ENCODE measurements at regions not wholly inside any gene's neighbourhood (a gene's known extent, or its start where the extent isn't known, plus 50 kb on each side); places are given as distances from the start of the nearest gene placed in this dataset.

DNA sequence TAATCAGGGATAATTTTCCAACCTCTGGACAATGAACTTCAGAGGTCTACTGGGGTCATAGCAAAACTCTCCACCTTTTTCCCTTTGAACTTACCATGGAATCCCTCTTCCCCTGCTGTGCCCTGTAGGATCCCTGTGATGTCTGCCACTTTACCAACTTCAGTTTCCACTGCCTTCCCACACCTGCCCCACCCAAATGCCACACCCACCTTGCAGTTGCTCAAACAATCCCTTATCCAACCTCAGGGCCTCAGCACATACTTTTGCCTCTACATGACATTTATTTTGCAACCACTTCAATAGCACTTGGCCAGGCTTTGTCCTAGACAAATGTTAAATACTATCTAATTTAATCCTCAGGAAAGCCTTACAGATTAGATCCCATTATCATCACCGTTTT, 463.7 kb upstream of the WWC1 start:
- peaks cover 12% of the 10 kb centered on the region for H3K9me3 Mint-ChIP-seq
- H3K27ac Mint-ChIP-seq = no peak overlapping the region
- DNase-seq (ENCODE audit: low spot score in 2 of 2) (no peak), ATAC-seq (no peak)
- H3K36me3 Mint-ChIP-seq = no peaks in the 10 kb centered on the region
- no peak overlapping the region for H3K4me3 Mint-ChIP-seq
- H3K4me1 Mint-ChIP-seq = no peaks in the 10 kb centered on the region

DNA sequence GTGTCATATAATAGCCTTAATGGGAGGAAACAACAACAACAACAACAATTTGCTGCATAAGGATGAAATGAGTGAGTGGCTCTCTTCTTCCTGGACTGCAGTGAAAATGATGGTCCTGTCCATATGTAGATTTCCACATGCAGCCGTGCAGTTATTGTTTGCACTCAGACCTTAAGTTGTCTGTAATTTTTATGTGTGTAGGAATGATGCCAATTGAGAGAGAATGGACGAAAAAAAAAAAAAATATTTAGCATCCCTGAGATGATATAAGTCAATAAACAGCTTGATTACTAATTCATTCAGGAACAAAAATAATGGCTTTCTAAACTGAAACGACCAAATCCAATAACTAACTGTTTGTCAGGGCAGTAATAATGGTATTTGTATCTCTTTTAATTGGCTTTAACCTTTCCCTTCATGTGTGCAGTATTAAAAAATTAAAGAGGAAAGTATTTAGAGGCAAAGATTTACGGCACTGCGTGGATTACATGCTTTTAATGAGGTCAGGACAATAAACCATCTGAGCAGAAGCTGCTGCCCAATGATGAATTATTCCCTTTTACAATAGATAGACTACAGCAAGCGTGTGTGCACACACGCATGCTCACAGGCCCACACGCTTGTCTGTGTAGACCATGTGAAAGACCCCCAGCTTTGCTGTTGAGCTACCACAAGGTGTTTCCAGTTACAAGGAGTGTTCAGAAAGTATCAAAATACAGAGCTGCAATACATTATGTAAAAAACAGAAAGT, 459.5 kb upstream of the WWC1 start:
- Mint-ChIP-seq H3K27ac (no peak overlapping the region), H3K9me3 (peaks cover 6% of the 10 kb centered on the region), H3K36me3 (no peaks in the 10 kb centered on the region), H3K4me3 (no peak overlapping the region), H3K4me1 (no peaks in the 10 kb centered on the region)
- DNase-seq (ENCODE audit: low spot score in 2 of 2) = no peak
- no peak for ATAC-seq

DNA sequence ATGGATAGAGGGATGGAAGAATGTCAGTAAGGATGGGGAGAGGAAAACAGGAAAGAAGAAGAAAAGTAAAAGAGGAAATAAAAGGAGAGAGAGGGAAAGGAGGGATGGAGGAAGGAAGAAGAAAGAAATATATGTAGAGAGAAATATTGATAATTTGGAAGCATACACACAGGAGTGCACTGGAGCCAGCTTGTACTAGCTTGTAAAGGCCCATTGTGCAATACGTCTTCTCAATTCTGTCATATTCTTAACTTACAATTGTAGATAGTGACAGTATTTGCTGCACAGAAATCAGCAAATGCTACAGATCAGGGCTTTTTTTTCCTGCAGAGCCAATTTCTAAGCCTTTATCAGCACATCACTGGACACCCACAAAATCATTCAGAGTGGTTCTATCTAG, 458.8 kb upstream of the WWC1 start:
- DNase-seq (ENCODE audit: low spot score in 2 of 2) = no peak
- Mint-ChIP-seq H3K27ac (no peak overlapping the region), H3K4me1 (no peaks in the 10 kb centered on the region), H3K36me3 (no peaks in the 10 kb centered on the region), H3K9me3 (peaks cover 6% of the 10 kb centered on the region), H3K4me3 (no peak overlapping the region)
- no peak for ATAC-seq

DNA sequence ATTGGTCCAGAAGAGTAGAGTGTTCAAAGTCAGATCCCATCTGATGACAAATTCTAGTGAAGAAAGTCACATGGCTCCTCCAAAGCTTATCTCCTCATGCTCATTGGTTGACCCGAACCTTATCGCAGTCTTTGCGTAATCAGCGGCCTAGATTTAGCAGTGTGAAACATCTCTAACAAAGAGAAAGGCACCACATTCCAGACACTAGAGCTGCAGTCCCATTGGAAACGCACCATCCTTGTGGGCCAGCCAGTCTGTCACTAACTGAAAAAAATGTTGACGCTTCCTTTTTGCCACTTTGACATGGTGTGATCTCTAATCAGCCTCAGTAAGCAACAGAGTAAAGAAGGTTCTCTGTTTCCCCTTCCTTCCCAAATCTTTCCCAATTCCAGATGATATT, 458.0 kb upstream of the WWC1 start:
- H3K9me3 Mint-ChIP-seq = peaks cover 6% of the 10 kb centered on the region
- no peak overlapping the region for H3K4me3 Mint-ChIP-seq
- DNase-seq (ENCODE audit: low spot score in 2 of 2) = no peak
- no peaks in the 10 kb centered on the region for H3K36me3 Mint-ChIP-seq
- H3K4me1 Mint-ChIP-seq = no peaks in the 10 kb centered on the region
- ATAC-seq = no peak
- H3K27ac Mint-ChIP-seq = no peak overlapping the region

DNA sequence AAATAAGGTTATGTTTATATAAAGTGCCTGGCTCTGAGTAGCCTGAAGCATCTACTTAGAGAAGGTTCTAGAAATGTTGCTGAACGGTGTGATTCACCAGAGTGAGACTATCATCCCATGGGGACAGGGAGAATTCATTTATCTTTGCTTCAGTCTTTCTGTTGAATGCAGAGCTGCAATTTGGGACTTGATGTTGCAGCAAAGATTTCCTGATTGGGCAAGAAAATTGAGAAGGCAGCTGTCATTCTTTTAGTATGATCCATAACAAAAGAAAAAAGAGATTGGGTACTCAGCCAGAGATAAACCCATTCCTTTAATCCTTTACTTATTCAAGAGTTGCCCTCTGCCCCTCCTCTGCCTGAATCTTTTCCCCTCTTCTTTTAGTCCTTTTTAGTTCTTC, 456.3 kb upstream of the WWC1 start:
- no peaks in the 10 kb centered on the region for H3K36me3 Mint-ChIP-seq
- no peak overlapping the region for H3K27ac Mint-ChIP-seq
- peaks cover 6% of the 10 kb centered on the region for H3K9me3 Mint-ChIP-seq

DNA sequence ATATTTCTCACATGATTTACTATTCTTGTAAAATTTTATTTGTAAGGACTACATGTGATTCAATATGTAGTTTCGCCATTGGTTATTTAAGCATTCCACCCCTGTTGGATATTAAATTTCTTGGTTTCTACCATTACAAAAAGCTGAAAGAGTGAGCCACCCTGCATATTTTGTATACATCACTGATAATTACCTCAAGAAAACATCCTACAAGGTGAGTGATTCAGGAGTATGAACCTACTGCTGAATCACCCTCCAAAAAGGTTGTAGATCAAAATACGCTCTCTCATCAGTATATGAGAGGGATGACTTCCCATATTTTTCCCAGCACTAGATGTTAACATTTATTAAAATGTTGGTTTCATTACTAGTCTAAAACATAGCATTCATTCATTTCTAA, 454.3 kb upstream of the WWC1 start:
- no peak for DNase-seq (ENCODE audit: low spot score in 2 of 2)
- H3K36me3 Mint-ChIP-seq = no peaks in the 10 kb centered on the region
- H3K27ac Mint-ChIP-seq = no peak overlapping the region
- H3K4me1 Mint-ChIP-seq = no peaks in the 10 kb centered on the region
- peaks cover 6% of the 10 kb centered on the region for H3K9me3 Mint-ChIP-seq
- no peak for ATAC-seq
- no peak overlapping the region for H3K4me3 Mint-ChIP-seq

More for the DNA sequence above, 456.3 kb upstream of the WWC1 start:
- DNase-seq (ENCODE audit: low spot score in 2 of 2) (no peak), ATAC-seq (no peak)
- Mint-ChIP-seq H3K4me3 (no peak overlapping the region), H3K4me1 (no peaks in the 10 kb centered on the region)

DNA sequence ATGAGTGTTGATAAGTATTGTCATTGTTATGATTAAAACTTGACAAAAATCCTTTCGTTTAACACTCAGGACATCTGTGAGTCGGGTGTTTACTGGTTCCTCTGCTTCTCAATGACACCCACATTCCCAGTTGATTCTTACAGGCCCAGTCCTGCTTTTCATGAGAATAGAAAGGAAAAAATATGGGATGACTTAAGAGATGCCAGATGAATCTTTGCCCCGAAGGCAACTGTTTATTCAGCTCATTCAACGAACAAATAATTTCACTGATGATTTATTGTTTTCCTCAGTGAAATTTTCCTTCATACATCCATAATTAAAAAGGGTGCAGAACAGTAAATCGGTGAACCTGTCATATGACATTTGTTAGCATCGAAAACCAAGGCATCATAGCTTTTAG, 452.4 kb upstream of the WWC1 start:
- H3K4me3 Mint-ChIP-seq = no peak overlapping the region
- peaks cover 5% of the 10 kb centered on the region for H3K9me3 Mint-ChIP-seq
- no peak overlapping the region for H3K27ac Mint-ChIP-seq
- no peaks in the 10 kb centered on the region for H3K4me1 Mint-ChIP-seq
- ATAC-seq = no peak
- DNase-seq (ENCODE audit: low spot score in 2 of 2) = no peak
- no peaks in the 10 kb centered on the region for H3K36me3 Mint-ChIP-seq

DNA sequence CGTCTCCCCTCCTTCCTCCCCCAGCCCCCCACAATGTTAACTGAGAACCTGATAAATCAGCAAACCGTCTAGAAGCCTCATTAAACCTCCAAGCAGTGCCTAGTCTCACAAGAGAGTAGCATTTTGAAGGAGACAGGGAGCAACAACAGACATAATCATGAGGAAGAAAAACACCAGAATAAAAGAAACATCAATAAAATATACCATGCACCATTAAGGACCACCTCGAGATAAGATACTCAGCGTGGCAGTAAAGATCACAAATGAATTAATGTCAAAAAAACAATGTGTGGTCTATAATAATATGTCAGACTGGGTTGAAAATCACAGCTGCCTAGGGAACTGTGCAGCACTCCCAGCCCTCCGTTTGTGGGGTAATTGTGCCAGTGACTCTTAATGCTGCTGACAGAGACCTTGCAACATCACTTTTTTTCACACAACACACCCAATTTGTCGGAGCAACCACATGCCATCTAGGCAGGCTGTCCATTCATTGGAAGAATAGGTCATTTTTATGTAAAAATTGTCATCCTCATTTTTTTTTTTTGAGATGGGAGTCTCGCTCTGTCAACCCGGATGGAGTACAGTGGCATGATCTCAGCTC, 450.8 kb upstream of the WWC1 start:
- ATAC-seq (no peak), DNase-seq (ENCODE audit: low spot score in 2 of 2) (no peak)
- Mint-ChIP-seq H3K9me3 (peaks cover 5% of the 10 kb centered on the region), H3K4me3 (no peak overlapping the region), H3K36me3 (no peaks in the 10 kb centered on the region), H3K4me1 (no peaks in the 10 kb centered on the region), H3K27ac (no peak overlapping the region)

DNA sequence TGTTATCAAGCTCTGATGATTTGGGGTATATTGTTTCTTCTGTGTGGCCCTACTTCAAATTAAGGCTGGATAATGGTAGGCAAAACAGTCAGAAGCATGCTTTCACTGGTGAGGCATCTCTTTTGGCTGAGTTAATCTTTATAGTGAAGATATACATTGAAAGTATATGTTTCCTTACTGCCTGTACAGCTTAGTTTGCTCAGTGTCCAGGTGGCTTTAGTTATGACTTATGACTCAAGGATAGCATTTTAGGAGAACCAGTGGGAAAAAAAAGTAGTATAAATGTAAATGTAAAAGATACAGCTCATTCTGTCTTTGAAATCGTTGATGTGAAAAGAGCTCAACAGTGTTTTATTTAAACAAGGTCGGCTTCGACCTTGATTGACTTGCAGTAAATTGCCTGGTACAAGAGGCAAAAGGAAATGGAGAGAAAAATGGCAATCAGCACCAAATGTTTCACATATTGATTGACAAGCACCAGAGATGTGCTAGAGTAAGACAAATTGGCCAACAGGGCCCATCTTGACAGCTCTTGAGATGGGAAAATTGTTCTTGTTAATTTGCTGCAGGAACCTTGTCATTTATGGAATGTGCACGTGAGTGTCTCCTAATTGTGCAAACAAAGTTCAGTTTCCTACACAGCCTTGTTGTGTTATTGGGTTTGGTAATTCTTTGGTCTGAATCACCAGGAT, 447.4 kb upstream of the WWC1 start:
- DNase-seq (ENCODE audit: low spot score in 2 of 2) (no peak), ATAC-seq (no peak)
- Mint-ChIP-seq H3K4me1 (no peaks in the 10 kb centered on the region), H3K4me3 (no peak overlapping the region), H3K36me3 (no peaks in the 10 kb centered on the region), H3K27ac (no peak overlapping the region), H3K9me3 (peaks cover 10% of the 10 kb centered on the region)

DNA sequence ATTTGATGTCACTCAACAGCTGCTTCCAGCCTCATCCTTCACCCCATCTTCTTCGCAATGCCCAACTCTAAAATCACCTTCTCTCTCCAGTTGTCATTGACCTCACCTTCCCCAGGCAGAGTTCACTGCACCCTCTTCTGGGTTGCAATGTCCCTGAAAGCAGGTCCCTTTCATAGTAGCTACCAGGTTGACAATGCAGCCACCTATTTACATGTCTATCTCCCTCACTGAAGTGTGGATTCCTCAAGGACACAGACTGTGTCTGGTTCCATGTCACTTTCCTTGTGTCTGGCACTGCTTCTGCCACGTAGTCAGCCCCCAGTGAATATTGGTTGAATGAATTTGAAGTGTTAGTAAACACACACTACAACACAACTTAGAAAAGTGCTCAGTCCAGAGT, 445.5 kb upstream of the WWC1 start:
- Mint-ChIP-seq H3K36me3 (no peaks in the 10 kb centered on the region), H3K27ac (no peak overlapping the region), H3K9me3 (peaks cover 13% of the 10 kb centered on the region), H3K4me3 (no peak overlapping the region), H3K4me1 (no peaks in the 10 kb centered on the region)
- ATAC-seq (no peak), DNase-seq (ENCODE audit: low spot score in 2 of 2) (no peak)

DNA sequence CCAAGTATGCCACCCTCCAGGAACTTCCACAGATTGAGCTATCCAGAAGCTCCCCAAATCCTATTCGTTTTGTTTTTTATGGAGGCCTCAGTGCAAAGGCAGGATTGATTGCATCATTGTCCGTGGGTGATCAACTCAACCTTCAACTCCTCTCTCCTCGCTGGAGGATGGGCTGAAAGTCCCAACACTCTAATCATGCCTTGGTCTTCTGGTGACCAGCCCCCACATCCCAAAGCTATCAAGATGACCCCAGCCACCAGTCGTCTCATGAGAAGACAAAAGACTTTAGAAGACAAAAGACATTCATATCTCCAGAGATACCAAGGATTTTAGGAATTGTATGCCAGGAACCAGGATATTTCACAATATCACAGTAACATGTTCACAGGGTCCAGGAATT, 441.6 kb upstream of the WWC1 start:
- Mint-ChIP-seq H3K36me3 (no peaks in the 10 kb centered on the region), H3K9me3 (peaks cover 13% of the 10 kb centered on the region), H3K27ac (no peak overlapping the region), H3K4me1 (no peaks in the 10 kb centered on the region), H3K4me3 (no peak overlapping the region)
- DNase-seq (ENCODE audit: low spot score in 2 of 2) = no peak
- no peak for ATAC-seq

DNA sequence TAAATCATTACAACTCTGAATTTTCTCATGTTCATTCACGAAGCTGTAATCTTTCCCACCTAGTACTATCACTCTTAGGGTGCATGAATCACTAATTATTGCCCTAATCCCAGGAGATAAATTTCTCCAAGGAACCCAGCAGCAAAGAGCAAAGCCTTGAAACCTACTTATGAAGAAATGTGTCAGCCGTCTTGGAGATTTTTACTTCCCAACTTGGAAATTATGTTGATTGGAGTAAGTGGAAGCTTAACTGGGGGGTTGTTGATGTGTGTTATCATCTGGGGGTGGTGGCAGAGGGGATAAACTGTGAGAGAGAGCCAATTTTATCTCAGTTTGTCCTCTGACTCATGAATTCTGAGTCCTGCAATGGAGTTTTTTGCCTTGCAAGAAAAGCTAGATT, 440.5 kb upstream of the WWC1 start:
- no peaks in the 10 kb centered on the region for H3K4me1 Mint-ChIP-seq
- H3K36me3 Mint-ChIP-seq = no peaks in the 10 kb centered on the region
- H3K4me3 Mint-ChIP-seq = no peak overlapping the region
- peaks cover 13% of the 10 kb centered on the region for H3K9me3 Mint-ChIP-seq
- DNase-seq (ENCODE audit: low spot score in 2 of 2) = no peak
- ATAC-seq = no peak
- no peak overlapping the region for H3K27ac Mint-ChIP-seq

DNA sequence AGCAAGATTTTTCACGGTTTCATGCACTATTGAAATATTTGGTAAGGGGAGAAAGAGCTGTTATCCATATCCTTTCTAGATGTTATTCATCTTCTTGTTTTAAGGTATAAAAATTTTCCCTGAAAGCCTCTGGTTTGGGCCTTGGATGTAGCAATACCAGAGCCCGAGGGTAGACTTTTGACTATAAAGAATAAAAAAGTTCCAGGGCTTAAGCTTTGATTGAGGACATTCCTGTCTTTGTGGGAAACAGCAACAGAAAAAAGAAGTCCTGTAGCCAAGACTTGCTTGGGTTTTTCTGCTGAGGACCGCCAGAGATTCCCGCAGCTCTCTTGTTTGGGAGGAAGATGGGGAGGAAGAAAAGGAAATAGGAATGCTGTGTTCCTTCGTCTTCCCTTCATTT, 440.0 kb upstream of the WWC1 start:
- H3K9me3 Mint-ChIP-seq = peaks cover 13% of the 10 kb centered on the region
- no peak overlapping the region for H3K4me3 Mint-ChIP-seq
- no peak for ATAC-seq
- H3K4me1 Mint-ChIP-seq = no peaks in the 10 kb centered on the region
- no peaks in the 10 kb centered on the region for H3K36me3 Mint-ChIP-seq
- DNase-seq (ENCODE audit: low spot score in 2 of 2) = no peak
- no peak overlapping the region for H3K27ac Mint-ChIP-seq

DNA sequence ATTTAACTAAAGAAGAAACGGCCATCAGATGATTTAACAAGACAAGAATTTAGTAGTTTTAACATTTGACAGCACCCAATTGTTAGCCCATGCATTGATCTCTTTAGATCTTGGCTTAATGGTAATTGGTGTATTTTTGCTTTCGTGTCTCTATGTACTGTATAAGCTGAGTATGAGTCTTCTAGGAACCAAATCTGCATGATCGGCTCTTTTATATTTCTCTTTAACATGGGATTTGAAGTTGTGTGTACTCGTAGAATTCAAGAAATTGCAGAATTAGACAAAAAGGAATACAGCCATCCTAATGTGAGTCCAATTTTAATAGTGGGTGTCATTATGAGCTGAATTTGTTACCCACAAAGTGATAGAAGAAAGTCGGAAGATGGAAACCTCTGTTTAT, 438.9 kb upstream of the WWC1 start:
- Mint-ChIP-seq H3K27ac (no peak overlapping the region), H3K4me3 (no peak overlapping the region), H3K9me3 (peaks cover 8% of the 10 kb centered on the region), H3K36me3 (no peaks in the 10 kb centered on the region), H3K4me1 (no peaks in the 10 kb centered on the region)
- DNase-seq (ENCODE audit: low spot score in 2 of 2) = no peak
- ATAC-seq = no peak

DNA sequence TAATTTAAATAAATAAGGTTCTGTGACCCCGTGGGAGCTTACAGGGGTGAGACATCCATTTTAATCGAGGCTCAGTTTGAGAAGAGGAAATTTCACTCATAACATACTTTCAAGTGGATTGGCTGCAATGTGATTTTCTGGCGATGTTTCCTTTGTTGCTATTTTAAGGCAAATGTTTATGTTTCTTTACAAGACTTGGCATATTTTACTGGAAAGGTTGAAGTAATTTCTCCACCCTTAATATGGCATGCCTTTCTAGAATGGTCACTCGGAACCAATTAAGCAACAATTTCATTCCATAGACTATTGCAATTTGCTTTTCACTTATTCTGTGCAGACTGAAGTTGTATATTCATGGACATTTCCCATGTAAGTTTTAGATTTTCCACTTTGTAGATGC, 438.0 kb upstream of the WWC1 start:
- H3K9me3 Mint-ChIP-seq = peaks cover 8% of the 10 kb centered on the region
- no peaks in the 10 kb centered on the region for H3K4me1 Mint-ChIP-seq
- DNase-seq (ENCODE audit: low spot score in 2 of 2) (no peak), ATAC-seq (no peak)
- no peaks in the 10 kb centered on the region for H3K36me3 Mint-ChIP-seq
- no peak overlapping the region for H3K27ac Mint-ChIP-seq
- no peak overlapping the region for H3K4me3 Mint-ChIP-seq

DNA sequence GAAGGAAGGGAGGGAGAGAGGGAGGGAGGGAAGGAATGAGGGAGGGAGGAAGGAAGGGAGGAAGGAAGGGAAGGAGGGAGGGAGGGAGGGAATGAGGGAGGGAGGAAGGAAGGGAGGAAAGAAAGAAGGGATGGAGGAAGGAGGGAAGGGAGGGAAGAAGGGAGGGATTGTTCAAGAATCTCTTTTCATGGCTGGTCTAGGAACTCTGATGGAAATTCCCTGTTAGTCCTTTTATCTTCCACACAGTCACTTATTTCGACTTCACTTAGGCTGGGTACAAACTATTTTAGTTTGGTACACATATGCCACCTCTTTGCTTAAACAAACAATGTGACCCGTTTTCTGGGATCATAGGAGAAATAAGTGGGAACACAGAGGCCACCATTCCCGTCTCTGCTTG, 435.6 kb upstream of the WWC1 start:
- no peak for DNase-seq (ENCODE audit: low spot score in 2 of 2)
- no peak for ATAC-seq
- Mint-ChIP-seq H3K9me3 (peaks cover 5% of the 10 kb centered on the region), H3K4me1 (no peaks in the 10 kb centered on the region), H3K27ac (no peak overlapping the region), H3K4me3 (no peak overlapping the region), H3K36me3 (no peaks in the 10 kb centered on the region)
